ENCODE measurements at regions not wholly inside any gene's neighbourhood (a gene's known extent, or its start where the extent isn't known, plus 50 kb on each side); places are given as distances from the start of the nearest gene placed in this dataset.
A peak's percentile ranks its signal among the peaks of the same experiment; 100 is the strongest.

- intact Hi-C loops (cut with micrococcal nuclease): no loop called here
- no peak overlapping the region for H3K27ac Mint-ChIP-seq
- no peak overlapping the region for H3K4me3 Mint-ChIP-seq
- peaks cover 4% of the 10 kb centered on the region for H3K36me3 Mint-ChIP-seq (ENCODE audit: low read depth)
- H3K27me3 Mint-ChIP-seq (ENCODE audit: insufficient read depth): peaks cover 2% of the 10 kb centered on the region
- H3K4me1 Mint-ChIP-seq (ENCODE audit: low read depth): peaks cover 17% of the 10 kb centered on the region
- DNase-seq (ENCODE audit: low spot score): no peak
- H3K9me3 Mint-ChIP-seq: no peaks in the 10 kb centered on the region
These were observed 125.6 kb downstream of the URB2 start for GRCh38 chr1:229751610-229752009.

GRCh38 chr1:229752679-229753078, 126.6 kb downstream of the URB2 start:
- no peak overlapping the region for H3K27ac Mint-ChIP-seq
- H3K9me3 Mint-ChIP-seq: peaks cover 7% of the 10 kb centered on the region
- peaks cover 2% of the 10 kb centered on the region for H3K27me3 Mint-ChIP-seq (ENCODE audit: insufficient read depth)
- peaks cover 17% of the 10 kb centered on the region for H3K4me1 Mint-ChIP-seq (ENCODE audit: low read depth)
- no peak for DNase-seq (ENCODE audit: low spot score)
- intact Hi-C loops (cut with micrococcal nuclease): no loop called here
- no peak overlapping the region for H3K4me3 Mint-ChIP-seq
- peaks cover 4% of the 10 kb centered on the region for H3K36me3 Mint-ChIP-seq (ENCODE audit: low read depth)

GRCh38 chr1:229753764-229754551, 127.9 kb downstream of the URB2 start:
- no peak for DNase-seq (ENCODE audit: low spot score)
- H3K27ac Mint-ChIP-seq: peak overlapping the region; percentile 71
- H3K36me3 Mint-ChIP-seq (ENCODE audit: low read depth): peaks cover 4% of the 10 kb centered on the region
- H3K9me3 Mint-ChIP-seq: peaks cover 7% of the 10 kb centered on the region
- peaks cover 2% of the 10 kb centered on the region for H3K27me3 Mint-ChIP-seq (ENCODE audit: insufficient read depth)
- H3K4me3 Mint-ChIP-seq: peak overlapping the region; percentile 35
- intact Hi-C loops (cut with micrococcal nuclease): no loop called here
- H3K4me1 Mint-ChIP-seq (ENCODE audit: low read depth): peaks cover 28% of the 10 kb centered on the region

DNA sequence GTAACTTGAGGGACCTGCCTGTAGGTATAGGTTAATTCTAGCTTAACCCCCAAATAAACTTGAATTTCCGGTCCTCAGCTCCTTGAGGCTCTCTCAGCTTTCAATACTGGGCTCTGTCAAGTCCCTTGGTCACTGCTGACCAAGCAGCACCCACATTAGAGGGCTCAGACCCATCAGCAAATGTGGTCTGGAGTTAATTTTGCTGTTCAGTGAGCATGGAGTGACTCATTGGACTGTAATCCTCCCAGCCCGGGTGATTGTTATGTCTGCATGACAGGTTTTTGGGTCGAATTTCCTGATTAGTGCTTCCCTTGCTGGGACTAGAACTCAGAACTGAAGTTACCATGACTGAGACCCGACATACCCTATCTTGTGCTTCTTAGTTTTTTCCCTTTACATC, 130.6 kb downstream of the URB2 start:
- H3K27ac Mint-ChIP-seq: no peak overlapping the region
- peaks cover 4% of the 10 kb centered on the region for H3K36me3 Mint-ChIP-seq (ENCODE audit: low read depth)
- intact Hi-C loops (cut with micrococcal nuclease): no loop called here
- peaks cover 2% of the 10 kb centered on the region for H3K27me3 Mint-ChIP-seq (ENCODE audit: insufficient read depth)
- no peak for DNase-seq (ENCODE audit: low spot score)
- H3K4me1 Mint-ChIP-seq (ENCODE audit: low read depth): peaks cover 28% of the 10 kb centered on the region
- H3K4me3 Mint-ChIP-seq: no peak overlapping the region
- peaks cover 7% of the 10 kb centered on the region for H3K9me3 Mint-ChIP-seq

- intact Hi-C loops (cut with micrococcal nuclease): no loop called here
- no peak overlapping the region for H3K4me3 Mint-ChIP-seq
- peaks cover 28% of the 10 kb centered on the region for H3K4me1 Mint-ChIP-seq (ENCODE audit: low read depth)
- no peak overlapping the region for H3K27ac Mint-ChIP-seq
- peaks cover 7% of the 10 kb centered on the region for H3K9me3 Mint-ChIP-seq
- H3K36me3 Mint-ChIP-seq (ENCODE audit: low read depth): peaks cover 4% of the 10 kb centered on the region
- peaks cover 2% of the 10 kb centered on the region for H3K27me3 Mint-ChIP-seq (ENCODE audit: insufficient read depth)
- DNase-seq (ENCODE audit: low spot score): no peak
These were observed 131.2 kb downstream of the URB2 start for GRCh38 chr1:229757226-229757625.

DNA sequence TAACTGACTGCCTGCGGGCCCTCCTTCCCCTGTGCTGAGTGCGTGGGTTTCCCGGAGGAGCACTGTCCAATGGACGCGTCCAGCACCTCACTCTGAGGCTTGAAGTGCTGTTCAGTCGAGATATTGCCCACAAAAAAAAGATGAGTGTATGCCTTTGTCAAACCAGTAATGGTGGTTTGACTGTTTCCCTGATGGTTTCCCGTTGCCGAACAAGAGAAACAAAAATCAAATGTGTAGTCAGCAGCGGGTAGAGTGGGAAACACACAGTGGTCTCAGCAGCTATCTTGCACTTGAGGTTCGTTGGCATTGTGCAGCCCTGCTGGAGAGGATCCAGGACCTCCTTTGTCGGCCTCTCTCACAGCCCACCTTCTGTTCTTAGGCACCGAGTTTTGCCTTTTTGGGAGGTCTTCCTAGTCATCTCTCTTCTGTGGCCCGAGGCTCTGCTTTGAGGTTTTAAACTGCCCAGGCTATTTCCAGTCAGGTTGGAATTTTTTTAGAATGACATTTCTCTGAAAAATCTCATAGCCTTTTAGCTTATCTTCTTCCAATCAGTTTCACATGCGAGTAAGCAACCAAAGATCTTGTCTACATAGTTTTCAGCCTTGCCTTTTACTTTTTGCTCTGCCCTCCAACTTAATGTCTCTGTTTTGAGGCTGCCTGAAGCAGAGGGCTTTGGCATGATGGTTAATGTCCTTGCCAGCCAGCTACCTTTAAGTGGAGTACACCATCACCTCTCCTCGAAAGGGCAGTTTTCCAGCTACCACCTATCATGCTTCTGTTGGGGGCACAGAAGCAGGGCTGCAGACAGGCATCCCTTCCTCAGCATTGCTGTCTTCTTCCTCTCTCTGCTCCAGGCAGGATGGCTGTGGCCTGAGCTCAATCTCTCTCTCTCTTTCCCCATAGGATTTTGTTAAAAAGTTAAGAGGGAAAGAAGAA, 132.3 kb downstream of the URB2 start:
- peaks cover 7% of the 10 kb centered on the region for H3K9me3 Mint-ChIP-seq
- intact Hi-C loops (cut with micrococcal nuclease): no loop called here
- H3K36me3 Mint-ChIP-seq (ENCODE audit: low read depth): peaks cover 4% of the 10 kb centered on the region
- peaks cover 26% of the 10 kb centered on the region for H3K4me1 Mint-ChIP-seq (ENCODE audit: low read depth)
- H3K4me3 Mint-ChIP-seq: no peak overlapping the region
- no peak for DNase-seq (ENCODE audit: low spot score)
- peaks cover 3% of the 10 kb centered on the region for H3K27me3 Mint-ChIP-seq (ENCODE audit: insufficient read depth)
- no peak overlapping the region for H3K27ac Mint-ChIP-seq

- peaks cover 7% of the 10 kb centered on the region for H3K27me3 Mint-ChIP-seq (ENCODE audit: insufficient read depth)
These were observed 133.0 kb downstream of the URB2 start for GRCh38 chr1:229759037-229759435.

DNA sequence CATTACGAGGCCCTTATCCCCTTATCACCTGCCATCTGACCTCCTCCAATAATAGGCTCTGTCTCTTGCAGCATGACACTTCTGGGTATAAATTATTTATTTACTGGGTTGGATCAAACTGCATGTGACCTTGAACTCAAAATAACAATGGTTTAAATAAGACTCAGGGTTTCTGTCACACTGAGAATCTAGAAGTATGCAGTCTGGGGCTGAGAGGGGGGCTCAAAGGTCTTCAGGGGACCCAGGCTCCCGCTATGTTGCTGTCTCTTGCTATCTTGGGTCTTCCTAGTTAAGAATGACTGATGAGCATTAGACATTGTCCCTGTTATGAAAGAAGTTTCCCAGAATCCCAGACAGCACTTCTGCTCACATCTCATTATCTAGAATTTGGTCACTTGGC, 133.5 kb downstream of the URB2 start:
- H3K36me3 Mint-ChIP-seq (ENCODE audit: low read depth): no peaks in the 10 kb centered on the region
- H3K27ac Mint-ChIP-seq: no peak overlapping the region
- H3K4me3 Mint-ChIP-seq: no peak overlapping the region
- H3K9me3 Mint-ChIP-seq: peaks cover 7% of the 10 kb centered on the region
- peaks cover 14% of the 10 kb centered on the region for H3K4me1 Mint-ChIP-seq (ENCODE audit: low read depth)
- intact Hi-C loops (cut with micrococcal nuclease): no loop called here
- DNase-seq (ENCODE audit: low spot score): no peak
- H3K27me3 Mint-ChIP-seq (ENCODE audit: insufficient read depth): peaks cover 5% of the 10 kb centered on the region

More at GRCh38 chr1:229759037-229759435, 133.0 kb downstream of the URB2 start:
- H3K36me3 Mint-ChIP-seq (ENCODE audit: low read depth): peaks cover 4% of the 10 kb centered on the region
- peaks cover 7% of the 10 kb centered on the region for H3K9me3 Mint-ChIP-seq
- H3K4me1 Mint-ChIP-seq (ENCODE audit: low read depth): peaks cover 19% of the 10 kb centered on the region
- no peak for DNase-seq (ENCODE audit: low spot score)
- H3K27ac Mint-ChIP-seq: no peak overlapping the region
- intact Hi-C loops (cut with micrococcal nuclease): no loop called here
- H3K4me3 Mint-ChIP-seq: no peak overlapping the region

GRCh38 chr1:229760478-229760996, 134.5 kb downstream of the URB2 start:
- Mint-ChIP-seq H3K36me3 (ENCODE audit: low read depth) (no peaks in the 10 kb centered on the region), H3K27me3 (ENCODE audit: insufficient read depth) (peaks cover 5% of the 10 kb centered on the region), H3K4me3 (no peak overlapping the region), H3K4me1 (ENCODE audit: low read depth) (peaks cover 11% of the 10 kb centered on the region), H3K27ac (no peak overlapping the region), H3K9me3 (peaks cover 7% of the 10 kb centered on the region)
- DNase-seq (ENCODE audit: low spot score): no peak
- intact Hi-C loops (cut with micrococcal nuclease): no loop called here

DNA sequence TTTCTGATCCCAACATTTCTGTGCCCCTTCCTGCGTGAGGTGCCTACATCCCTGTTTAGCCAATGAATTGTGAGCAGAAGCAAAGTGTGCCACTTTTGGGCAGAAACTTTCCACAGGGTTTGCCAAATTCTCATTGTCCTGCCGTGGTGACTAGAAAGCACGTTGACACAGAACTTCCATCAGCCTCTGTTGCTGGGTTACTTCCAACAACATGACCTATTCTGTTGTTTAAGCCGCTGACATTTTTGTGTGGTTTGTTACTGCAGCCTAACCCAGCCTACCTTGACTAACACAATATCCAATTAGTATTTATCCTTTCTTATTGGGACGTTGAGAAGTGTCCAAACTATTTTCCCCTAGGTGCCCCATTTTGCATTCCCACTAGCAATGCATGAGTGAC, 136.8 kb downstream of the URB2 start:
- Mint-ChIP-seq H3K4me1 (ENCODE audit: low read depth) (peaks cover 11% of the 10 kb centered on the region), H3K27ac (no peak overlapping the region), H3K27me3 (ENCODE audit: insufficient read depth) (peaks cover 9% of the 10 kb centered on the region), H3K36me3 (ENCODE audit: low read depth) (no peaks in the 10 kb centered on the region), H3K9me3 (no peaks in the 10 kb centered on the region), H3K4me3 (no peak overlapping the region)
- intact Hi-C loops (cut with micrococcal nuclease): no loop called here
- no peak for DNase-seq (ENCODE audit: low spot score)

GRCh38 chr1:229768232-229768631, 142.2 kb downstream of the URB2 start:
- H3K4me1 Mint-ChIP-seq (ENCODE audit: low read depth): no peaks in the 10 kb centered on the region
- peaks cover 14% of the 10 kb centered on the region for H3K27me3 Mint-ChIP-seq (ENCODE audit: insufficient read depth)
- no peak overlapping the region for H3K27ac Mint-ChIP-seq
- no peaks in the 10 kb centered on the region for H3K36me3 Mint-ChIP-seq (ENCODE audit: low read depth)
- DNase-seq (ENCODE audit: low spot score): no peak
- H3K4me3 Mint-ChIP-seq: no peak overlapping the region
- H3K9me3 Mint-ChIP-seq: no peaks in the 10 kb centered on the region
- intact Hi-C loops (cut with micrococcal nuclease): no loop called here

- H3K36me3 Mint-ChIP-seq (ENCODE audit: low read depth): no peaks in the 10 kb centered on the region
- peaks cover 9% of the 10 kb centered on the region for H3K27me3 Mint-ChIP-seq (ENCODE audit: insufficient read depth)
- no peak for DNase-seq (ENCODE audit: low spot score)
- H3K4me3 Mint-ChIP-seq: no peak overlapping the region
- intact Hi-C loops (cut with micrococcal nuclease): no loop called here
- no peak overlapping the region for H3K27ac Mint-ChIP-seq
- H3K9me3 Mint-ChIP-seq: no peaks in the 10 kb centered on the region
- H3K4me1 Mint-ChIP-seq (ENCODE audit: low read depth): no peaks in the 10 kb centered on the region
These were observed 143.0 kb downstream of the URB2 start for GRCh38 chr1:229769006-229769405.

GRCh38 chr1:229769809-229770208, 143.8 kb downstream of the URB2 start:
- intact Hi-C loops (cut with micrococcal nuclease): no loop called here
- no peak overlapping the region for H3K27ac Mint-ChIP-seq
- no peak overlapping the region for H3K4me3 Mint-ChIP-seq
- H3K36me3 Mint-ChIP-seq (ENCODE audit: low read depth): no peaks in the 10 kb centered on the region
- H3K4me1 Mint-ChIP-seq (ENCODE audit: low read depth): no peaks in the 10 kb centered on the region
- no peak for DNase-seq (ENCODE audit: low spot score)
- H3K27me3 Mint-ChIP-seq (ENCODE audit: insufficient read depth): peaks cover 9% of the 10 kb centered on the region
- H3K9me3 Mint-ChIP-seq: no peaks in the 10 kb centered on the region
